ENCODE measurements at regions not wholly inside any gene's neighbourhood (a gene's known extent, or its start where the extent isn't known, plus 50 kb on each side); places are given as distances from the start of the nearest gene placed in this dataset.

- DNase-seq = no peak
Observed at GRCh38 chr12:60930151-60930550, 1330.1 kb upstream of the USP15 start.

- DNase-seq = no peak
Observed at GRCh38 chr12:60935981-60936761, 1324.0 kb upstream of the USP15 start.

GRCh38 chr12:60947533-60947932, 1312.7 kb upstream of the USP15 start:
- no peak for DNase-seq

DNA sequence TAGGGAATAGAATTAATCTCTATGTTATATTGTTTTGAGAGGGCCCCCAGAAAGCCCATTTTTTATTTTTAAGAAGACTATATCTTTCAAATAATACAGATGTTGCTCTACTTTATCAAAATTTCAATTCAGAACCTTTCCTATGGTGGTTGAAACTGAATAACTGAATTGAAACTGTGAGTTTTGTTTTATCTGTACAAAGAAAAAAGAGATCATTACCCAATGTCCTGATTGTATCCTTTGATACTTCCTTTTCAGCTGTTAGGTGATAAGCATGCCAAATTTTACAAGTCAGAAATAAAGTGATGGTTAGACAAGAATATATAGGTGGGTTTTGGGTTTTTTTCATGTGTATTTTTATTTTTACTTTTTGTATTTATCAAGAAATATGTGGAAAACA, 1293.1 kb upstream of the USP15 start:
- no peak for DNase-seq

DNA sequence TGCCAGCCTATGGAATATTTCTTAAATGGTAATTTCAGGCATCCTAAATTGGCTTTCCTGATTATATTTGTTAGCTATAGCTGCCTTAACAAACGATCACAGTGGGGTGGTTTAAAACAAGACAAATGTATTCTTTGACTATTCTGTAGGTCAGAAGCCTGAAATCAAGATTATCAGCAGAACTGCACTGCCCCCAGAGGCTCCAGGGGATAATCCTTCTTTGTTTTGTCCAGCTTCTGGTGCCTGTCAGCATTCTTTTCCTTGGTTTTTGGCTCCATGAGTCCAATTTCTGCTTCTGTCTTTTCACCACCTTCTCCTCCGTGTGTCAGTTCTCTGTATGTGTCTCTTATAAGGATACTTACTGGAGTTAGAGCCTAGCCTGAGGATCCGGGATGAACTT, 1282.2 kb upstream of the USP15 start:
- no peak for DNase-seq

- DNase-seq = no peak
Observed at GRCh38 chr12:60980558-60980957, 1279.6 kb upstream of the USP15 start.

- no peak for DNase-seq
Observed at GRCh38 chr12:60981473-60981872, 1278.7 kb upstream of the USP15 start.

GRCh38 chr12:60992087-60992486, 1268.1 kb upstream of the USP15 start:
- no peak for DNase-seq

DNA sequence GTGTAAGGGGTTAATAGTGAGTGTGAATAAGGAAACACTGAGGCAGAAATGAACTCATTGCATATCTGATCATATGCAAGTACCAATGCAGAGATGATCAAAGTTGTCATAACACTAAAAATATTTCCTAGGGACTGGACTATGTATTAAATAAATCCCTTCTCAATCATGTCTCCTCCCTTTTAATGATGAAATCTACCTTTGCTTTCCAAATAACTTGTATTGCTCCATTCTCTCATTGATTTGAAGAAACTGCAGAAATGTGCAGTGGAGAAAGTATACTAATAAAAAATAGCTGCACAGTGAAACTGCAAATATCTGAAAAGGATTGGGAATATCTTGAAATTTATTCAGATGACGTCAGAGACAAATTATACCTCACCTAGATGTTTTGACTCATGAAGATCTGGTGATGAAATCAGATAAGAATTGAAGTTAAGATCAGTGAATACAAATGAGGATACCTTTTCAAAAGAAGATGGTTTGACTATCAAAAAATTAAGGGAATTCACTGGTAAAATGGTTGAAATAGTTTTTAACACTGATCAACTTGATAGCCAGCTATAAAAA, 1264.9 kb upstream of the USP15 start:
- no peak for DNase-seq

GRCh38 chr12:60997869-60998378, 1262.3 kb upstream of the USP15 start:
- no peak for DNase-seq

DNA sequence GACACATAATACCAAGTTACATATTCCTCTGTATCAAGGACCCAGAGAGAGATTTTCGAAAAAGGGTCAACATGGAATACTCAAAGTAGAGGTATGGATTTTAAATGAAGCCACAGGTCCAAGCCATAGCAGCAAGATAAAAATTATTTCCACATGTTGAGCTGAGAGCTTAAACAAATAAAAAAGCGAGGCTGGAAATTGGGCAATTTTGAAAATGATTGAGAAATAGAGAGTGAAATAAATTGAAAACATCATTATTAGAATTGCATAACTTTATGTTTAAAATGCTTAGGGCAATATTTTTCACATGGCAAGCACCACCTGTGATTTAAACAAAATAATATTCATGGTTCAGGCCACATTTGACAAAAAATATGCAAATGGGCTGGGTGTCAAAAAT, 1251.0 kb upstream of the USP15 start:
- DNase-seq = no peak

DNA sequence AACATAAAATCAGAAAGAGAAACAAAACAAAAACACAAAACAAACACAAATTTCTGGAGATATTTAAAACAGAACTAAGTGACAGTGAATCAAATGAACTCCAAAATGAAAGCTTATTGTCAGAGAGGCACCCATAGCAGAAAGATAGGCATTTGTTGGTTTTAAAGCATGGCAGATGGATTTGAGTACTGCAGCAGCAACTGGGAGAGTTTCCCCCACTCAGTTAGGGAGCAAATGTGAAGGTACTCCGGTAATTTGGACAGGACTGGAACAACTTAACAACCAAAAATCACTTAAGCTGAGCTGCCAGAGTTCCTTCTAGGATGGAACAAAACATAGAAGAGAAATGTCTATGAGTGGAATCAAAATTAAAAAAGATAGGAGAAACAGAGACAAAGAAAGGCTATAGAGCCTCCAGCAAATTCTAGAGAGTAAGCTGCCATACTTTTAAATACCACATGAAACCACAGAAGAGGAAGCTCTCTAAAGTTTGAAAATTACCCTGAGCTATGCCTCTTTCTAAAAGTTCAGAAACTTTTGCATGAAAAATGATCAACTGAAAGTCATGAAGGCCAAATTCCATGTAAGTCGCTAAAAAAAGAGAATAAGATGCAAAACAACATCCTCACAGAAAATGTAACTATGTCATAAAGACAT, 1248.3 kb upstream of the USP15 start:
- no peak for DNase-seq

- DNase-seq = no peak
Observed at GRCh38 chr12:61018571-61018970, 1241.6 kb upstream of the USP15 start.

- DNase-seq = no peak
Observed at GRCh38 chr12:61023231-61023630, 1237.0 kb upstream of the USP15 start.

DNA sequence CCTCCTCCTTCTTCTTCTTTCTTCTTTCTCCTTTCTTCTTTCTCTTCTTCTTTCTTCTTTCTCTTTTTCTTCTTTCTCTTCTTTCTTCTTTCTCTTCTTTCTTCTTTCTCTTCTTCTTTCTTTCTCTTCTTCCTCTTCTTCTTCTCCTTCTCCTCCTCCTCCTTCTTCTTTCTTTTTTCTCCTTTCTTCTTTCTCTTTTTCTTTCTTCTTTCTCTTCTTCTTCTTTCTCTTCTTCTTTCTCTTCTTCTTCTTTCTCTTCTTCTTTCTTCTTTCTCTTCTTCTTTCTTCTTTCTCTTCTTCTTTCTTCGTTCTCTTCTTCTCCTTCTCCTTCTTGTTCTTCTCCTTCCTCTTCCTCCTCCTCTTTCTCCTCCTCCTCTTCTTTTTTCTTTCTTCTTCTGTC, 1230.7 kb upstream of the USP15 start:
- DNase-seq = no peak

DNA sequence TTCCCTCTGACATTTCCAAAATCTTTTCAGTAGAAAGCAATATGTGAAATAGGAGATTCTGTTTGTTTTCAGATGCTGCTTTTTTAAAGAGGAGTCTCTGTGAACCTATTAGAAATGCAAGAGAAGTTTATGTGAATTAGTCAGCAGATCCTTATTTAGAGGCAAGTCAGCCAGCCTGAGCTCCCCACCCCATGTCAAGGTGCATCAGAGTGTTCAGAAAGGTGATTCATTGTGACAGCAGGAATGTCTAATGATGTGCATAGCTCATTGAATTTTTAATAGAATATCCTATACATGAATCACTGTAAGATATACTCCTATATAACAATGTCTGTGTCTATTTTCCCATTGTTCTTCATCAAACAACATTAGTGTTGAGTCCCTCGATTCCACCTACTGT, 1222.4 kb upstream of the USP15 start:
- DNase-seq = no peak

DNA sequence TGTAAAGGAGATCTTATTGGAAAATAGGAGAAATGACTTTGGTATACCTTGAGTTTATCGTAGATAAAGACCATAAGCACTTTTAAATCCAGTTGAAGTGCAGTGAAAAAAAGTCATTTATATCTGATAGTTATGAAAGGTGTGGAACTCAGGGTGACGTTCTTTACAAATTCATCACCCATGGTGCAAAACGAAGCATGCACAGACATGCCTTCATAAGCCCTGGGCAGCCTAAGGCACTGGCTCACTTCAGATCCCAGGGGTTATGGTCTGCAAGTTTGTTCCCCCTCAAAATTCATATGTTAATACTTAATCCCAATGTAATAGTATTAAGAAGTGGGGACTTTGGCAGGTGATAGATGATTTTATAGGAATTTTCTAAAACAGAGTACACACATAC, 1216.4 kb upstream of the USP15 start:
- no peak for DNase-seq

- no peak for DNase-seq
Observed at GRCh38 chr12:61044766-61045165, 1215.4 kb upstream of the USP15 start.

DNA sequence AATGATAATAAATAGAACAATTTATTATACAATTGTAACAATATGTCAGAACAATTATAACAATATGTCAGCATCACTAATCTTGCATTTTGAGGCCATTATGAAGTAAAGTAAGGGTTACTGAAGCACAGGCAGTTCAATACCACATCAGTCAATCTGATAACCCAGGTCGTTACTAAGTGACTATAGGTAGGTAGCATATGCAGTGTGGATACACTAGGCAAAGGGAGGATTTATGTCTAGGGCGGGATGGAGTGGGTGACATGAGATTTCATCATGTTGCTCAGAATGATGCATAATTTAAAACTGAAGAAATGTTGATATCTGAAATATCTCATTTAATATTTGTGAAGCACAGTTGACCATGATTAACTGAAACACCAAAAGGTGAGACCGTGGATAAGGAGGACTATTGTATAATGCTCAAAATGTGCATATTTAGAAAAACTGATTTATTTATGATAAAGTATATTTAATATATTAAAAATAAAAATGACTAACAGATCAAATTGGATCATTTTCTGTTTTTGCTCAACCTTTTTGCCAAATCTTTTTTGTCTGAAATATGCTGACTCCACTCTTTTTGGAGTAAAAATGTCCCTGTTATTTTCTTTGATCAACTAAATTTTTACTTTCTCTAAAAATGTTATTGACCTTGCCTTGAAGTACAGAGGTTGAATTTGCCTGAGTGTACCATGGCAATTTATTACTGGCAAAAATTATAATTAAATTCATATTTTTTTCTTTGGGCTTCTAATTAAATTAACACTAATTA, 1189.4 kb upstream of the USP15 start:
- DNase-seq = no peak

DNA sequence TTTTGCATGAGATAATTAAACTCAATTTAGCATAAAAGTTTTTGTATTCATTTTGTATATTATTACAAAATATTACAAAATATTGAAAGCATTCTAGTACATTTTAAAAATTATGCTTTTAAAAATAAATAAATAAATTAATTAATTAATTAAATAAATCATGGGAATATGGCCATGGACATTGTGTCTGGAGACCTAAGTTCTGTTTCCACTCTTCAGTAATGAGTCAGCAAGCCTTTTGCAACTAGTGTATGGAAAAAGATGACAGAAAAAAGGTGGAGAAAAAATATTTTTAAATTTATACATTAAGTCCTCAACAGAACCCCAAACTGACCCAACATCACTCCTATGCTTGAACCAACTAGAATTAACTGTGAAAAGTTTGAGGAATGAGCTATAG, 1187.5 kb upstream of the USP15 start:
- DNase-seq = no peak

- no peak for DNase-seq
Observed at GRCh38 chr12:61095111-61095510, 1165.1 kb upstream of the USP15 start.

GRCh38 chr12:61098031-61098580, 1162.1 kb upstream of the USP15 start:
- DNase-seq = no peak

GRCh38 chr12:61107118-61107517, 1153.1 kb upstream of the USP15 start:
- no peak for DNase-seq
